GM18907 (cell line): ENCODE measurements at regions not wholly inside any gene's neighbourhood (a gene's known extent, or its start where the extent isn't known, plus 50 kb on each side); places are given as distances from the start of the nearest gene placed in this dataset.

Experiments
- ATAC-seq: cut with Tn5 transposase; IDR thresholded peaks from one replicate; pipeline ENCODE4 v1.9.1; 2021; ENCODE audit warnings: mild to moderate bottlenecking, moderate library complexity; ENCODE audit not compliant: unreplicated experiment

DNA sequence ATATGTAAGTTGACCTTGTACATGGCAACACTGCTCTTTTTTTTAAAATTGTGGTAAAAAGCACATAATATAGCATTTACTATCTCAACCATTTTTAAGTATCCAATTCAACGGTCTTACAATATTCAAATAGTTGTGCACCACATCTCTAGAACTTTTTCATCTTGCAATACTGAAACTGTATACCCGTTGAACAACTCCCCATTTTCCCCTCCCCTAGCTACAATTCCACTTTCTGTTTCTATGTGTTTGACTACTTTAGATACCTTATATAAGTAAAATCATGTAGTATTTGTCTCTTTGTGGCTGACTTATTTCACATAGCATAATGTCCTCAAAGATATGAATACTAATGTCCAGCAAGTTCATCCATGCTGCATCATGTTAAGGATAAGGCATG is 452.1 kb downstream of the TXNL1 start:
- ATAC-seq, result no peak

DNA sequence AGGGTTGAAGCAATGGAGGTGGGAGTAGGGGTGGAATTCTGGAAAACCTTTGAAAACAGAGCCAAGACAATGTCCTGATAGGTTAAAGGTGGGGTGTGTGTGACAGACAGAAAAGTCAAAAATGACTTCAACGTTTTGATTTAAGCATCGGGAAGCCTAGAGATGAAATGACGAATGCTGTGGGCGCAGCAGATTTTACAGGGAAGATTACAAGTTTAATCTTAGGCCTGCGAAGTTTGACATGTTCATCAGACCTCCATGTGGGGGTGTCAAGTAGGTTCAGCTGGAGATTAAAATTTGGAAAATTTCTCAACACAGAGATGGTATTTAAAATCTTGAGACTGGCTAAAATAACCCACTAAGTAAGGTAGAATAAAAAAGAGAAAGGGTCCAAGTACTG is 453.3 kb downstream of the TXNL1 start:
- no peak for ATAC-seq

DNA sequence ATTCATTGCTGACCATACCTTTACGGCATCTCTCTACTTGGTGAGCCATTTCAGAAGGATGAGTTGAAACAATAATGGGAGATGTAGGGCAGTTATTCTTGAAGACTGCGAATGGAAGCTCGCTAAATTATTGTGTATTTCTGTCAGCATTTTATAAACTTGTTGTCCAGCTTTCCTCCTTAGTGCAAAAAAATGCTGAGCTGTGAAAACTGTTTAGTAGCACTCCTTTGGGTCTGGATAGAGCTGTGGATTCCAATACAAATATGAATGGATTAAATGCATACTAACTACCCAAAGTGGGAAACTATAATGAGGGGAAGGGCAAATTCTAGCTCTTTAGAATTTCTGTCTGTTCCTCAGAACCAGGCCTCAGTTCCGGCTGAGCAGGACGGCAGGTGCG is 461.6 kb downstream of the TXNL1 start:
- ATAC-seq, result no peak

DNA sequence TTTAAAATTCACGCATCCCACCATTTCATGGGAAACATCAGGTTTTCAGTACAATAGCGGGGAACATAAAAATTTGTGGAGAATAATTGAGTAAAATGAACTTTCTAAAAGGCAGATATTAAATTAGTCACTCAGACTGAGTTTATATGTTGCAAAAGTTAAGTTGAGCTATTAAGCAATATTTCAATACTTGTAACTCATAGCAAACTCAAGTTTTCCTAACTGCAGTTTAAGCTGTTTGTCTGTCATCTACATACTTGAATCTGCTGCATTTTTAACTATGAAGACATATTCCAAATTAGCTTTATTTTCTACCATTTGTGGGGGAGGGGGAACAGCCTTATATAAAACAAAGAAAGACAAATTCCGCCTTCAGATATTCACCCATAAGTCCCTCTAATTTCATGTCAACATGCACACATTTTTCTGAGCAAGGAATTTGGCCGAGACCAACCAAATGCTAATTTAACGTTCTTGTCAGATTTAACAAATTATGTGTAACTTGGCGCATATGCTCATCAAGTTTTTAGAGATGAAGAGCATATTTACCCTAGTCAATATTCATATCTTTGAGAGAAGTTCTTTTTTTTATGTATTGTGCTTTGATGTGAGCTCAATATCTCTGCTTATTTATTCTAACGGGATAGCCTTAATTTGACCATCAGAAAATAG is 462.9 kb downstream of the TXNL1 start:
- no peak for ATAC-seq

DNA sequence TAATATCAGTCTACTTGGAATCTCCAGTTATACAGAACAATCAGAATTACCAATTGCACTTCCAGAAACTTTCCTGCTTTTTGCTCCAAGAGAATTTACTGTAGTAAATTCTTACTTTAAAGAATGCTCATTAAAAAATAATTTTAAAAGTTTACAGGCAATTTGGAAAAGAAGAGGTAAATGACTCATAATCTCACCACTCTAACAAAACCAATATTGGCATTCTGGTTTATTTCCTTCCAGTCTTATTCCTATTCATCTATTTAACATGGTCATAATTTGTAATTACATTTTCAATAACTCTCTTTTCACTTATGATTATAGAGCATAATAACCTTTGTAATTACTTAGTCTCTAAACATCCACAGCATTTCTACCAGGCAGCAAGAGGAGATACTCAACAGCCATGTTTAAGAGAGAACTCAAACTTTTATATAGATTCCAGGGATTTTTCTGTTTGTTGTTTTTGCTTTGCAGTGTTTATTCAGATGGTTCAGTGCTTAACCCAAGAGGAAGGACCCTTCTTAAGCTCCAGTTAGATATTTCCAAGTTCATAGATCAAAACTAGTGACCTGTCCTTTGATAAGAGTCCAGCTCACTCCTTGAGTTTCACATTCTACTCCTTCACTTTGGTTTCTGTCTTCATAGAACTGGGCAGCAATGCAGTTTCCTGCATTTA is 464.7 kb downstream of the TXNL1 start:
- no peak for ATAC-seq

DNA sequence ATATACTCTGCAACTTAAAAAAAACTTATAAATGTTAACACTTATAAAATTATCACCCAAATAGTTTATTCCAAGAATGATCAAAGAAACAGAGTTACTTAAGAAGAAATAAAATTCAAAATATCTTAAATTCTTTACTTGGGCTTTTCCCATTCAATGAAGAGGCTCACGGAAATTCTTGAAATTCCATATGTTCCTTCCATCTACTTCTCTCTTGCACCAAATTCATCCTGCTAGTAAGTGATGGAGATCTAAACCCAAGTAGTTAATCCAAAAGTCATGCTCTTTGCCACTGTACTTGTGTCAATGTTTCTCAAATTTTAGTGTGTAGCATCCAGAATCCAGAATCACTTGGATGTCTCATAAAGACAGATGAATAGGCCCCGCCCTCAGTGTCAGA is 465.9 kb downstream of the TXNL1 start:
- ATAC-seq, result no peak

DNA sequence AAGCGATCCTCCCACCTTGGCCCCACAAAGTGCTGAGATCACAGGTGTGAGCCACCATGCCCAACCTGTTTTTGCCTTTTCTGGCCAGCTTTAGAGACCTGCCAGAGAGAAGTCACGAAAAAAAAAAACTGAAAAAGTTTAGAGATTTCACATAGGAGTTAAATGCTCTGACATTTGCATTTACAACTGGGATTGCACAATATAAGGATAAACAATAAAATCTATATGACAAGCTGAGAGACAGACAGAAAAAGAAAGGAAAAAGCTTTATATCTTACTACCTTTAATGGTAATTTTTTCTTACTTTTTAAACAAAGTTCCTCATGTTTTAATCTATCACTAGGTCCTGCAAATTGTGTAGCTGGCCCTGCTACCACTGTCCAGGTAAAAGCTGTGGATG is 466.5 kb downstream of the TXNL1 start:
- no peak for ATAC-seq

DNA sequence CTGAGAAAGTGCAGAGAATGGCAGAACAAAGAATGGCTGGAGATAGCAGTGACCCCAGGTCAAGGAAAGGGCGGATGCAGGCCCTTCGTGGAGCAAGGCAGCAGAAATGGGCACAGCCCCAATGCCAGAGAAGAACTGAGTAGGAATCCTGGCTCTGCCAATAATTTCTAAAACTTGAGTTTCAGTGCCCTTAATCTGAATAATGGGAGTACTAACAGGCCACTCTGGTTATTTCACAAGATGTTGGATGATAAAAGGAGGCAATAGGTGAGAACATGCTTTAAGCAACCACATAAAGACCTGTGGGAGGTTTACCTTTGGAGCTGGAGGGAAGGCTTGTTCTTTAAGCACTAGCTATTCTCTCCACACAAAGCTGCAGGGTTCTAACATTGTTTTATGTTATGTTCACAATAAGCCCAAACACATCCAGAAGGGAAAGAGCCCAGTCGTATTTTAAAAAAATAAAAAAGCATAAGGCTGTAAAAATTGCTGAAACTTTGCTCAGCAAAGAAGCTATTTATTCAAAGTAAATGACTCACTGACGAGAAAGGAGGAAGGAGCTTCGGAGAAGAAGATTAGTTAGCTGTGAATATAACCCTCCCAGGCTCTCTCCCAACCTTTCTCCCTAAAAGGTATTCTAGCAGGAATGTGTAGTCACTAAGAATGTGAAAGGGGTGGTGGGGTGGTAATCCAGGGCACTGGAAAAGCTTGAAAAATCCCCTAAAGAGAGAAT is 470.2 kb downstream of the TXNL1 start:
- no peak for ATAC-seq

DNA sequence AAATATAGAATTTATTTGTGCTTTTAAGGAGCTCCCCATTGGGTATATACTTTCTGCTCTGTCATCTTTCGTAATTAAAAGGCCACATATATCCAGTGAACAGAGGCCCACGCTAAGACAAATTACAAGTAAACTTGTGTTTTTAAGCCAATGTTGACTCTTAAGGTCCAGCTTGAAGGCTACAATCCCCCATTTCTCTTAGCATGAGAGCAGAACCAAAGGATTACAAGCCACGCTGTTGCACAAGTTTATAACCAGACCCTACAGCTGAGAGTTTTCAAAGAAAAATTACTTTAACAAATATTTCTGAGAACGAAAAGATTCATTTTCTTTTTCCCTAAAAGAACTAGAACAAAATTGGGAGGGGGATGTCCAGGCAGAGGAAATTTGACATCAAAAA is 471.0 kb downstream of the TXNL1 start:
- no peak for ATAC-seq

DNA sequence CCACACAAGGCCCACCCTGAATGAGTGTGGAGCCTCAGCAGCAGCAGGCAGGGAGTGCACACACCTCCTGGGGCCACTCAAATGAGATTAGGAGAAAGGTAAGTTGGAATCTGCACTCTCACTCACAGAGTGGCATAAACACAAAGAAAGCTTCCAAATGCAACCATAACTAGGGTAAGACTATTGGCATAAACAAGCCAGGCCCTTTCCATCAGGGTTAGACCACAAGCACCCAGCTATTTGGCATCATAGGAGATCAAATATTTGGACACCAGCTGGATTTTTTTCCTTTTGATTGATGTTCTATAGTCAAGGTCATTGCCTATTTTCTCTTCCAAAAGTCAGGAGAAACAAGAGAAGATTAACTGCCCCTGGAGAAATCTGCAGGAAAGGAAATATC is 471.5 kb downstream of the TXNL1 start:
- no peak for ATAC-seq

DNA sequence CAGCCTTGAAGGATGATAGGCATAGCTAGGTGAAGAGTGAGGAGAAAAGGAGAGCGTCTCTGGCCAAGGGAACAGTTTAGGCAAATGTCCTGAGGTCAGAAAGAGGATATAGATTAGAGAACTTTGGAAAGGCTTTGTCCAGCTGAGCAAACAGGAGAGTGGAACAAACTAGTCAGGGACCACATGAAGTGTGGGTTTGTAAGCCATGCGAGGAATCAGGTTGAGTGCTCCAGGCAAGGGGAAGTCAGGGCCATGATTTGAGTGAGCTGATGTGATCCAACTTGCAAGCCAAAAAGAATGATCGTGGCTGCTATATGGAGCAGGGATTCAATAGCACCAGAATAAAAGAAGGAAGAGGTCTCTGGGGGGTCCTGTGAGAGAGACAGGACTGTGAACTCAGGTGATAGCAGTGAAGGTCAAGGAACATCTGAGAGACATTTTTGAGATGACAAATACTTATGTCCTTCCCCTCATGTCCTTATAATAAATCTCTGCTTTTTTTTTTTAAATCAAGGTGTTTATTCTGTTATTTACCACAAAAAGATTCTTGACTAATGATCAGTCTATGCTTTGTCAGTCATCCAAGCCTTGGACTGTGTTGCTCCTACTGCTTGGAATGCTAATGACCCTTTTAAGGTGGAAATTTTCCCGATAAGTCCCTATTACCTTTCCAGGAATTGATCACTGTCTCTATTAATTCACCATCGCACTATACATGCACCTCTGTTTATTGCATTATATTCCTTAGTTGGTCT is 472.6 kb downstream of the TXNL1 start:
- ATAC-seq, result no peak

DNA sequence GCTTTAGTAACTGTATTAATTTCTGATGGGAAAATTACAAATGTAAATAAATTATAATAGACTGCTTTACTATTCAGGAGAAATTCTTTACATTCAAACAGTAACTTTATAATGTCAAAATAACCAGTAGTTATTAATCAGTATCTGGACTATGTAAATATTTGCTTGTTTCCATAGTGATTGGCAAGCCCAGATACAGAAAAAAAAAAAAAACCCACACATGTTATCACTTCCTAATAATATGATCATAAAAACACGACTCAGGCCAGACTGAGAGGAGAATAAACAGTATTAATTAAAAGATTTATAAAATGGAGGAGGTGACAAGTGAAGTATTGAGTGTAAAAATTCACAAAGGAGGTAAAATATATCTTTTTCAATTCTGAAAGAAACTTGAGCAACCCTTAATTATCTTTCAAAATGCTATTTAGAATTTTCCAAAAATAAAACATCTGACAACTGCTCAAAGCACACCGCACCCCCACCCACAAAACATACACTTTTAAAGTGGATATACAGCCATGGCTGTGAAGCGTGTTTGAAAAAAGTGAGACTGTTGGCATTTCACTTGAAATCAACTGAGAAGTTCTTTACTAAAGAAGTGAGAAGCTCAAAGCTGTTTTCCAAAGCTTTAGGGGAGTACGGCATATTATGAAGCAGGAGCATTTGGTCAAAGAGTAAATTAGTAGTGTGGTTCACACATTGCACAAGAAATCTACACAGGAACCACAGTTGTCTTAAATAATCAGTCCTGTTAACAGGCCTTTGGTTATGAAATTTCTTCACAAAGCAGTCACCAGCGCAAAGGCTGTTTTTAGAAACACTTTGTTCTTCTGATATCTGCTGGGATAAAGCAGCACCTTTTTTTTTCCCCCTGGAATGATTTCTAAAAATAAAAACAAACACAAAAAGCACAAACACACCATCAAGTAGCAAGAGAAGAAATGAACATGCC is 475.8 kb downstream of the TXNL1 start:
- ATAC-seq, result no peak

DNA sequence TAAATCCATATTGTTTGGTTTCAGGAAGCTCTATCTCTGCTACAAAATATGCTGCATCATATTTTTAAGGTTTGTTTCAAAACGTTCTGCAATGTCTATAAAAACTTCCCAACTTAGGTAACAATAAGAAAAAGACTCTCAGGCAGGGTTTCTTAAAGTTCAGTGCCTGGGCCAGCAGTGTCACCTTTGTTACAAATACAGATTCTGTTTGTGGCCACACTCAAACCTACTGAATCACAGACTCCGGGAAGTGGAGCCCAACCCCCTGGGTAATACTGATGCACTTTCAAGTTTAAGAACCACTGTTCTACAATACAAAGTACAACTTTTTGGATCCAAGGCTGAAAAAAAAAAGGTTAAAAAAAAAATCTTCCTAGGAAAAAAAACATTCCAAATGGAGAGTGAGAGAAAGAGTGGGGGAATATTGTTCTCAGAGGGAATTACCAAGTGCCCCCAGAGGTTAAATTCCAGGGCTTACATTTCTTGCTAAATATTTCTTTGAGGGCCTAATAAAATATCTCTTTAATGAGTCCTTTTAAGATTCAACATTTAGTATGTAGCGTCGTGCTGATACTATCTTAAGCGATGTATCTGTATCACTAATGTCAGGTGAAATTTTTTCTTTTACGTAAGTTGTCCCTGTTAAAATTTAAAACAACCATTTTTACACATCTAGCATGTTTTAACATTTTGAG is 476.7 kb downstream of the TXNL1 start:
- ATAC-seq, result no peak

DNA sequence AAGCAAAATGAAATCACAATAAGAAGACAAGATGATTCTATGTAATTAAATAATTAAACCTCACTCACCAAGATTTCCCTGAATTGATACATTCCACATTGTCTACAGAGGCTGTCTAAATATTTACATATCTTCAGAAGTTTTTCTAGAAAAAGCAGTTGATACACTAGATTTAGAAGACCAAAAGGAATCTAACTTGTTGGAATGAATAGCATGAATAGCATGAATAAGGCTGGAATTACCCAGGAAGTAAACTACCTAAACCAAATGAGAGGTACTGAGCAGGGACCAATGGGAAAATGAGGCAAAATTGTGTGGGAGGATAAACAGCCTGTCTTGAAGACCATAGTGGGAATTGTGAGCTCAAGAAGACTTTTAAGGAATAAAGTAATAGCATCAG is 479.7 kb downstream of the TXNL1 start:
- ATAC-seq, result no peak

DNA sequence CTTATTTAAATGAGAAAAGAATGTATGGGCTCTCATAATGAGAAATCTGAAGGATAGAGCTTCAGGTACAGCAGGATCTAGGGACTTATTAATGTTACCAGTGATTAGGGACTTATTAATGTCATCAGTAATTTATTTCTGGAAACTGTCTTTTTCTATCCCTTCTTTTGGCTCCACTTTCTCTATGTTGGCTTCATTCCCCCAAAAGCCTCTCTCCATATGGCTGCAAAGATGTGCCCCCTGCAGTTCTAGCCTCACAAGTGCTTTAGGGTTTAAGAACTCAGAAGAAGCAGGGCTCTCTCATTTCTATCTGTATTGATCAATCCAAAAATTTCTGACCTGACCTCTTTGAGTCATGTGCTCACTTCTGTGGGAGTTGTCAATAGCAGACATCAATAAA is 480.9 kb downstream of the TXNL1 start:
- no peak for ATAC-seq

DNA sequence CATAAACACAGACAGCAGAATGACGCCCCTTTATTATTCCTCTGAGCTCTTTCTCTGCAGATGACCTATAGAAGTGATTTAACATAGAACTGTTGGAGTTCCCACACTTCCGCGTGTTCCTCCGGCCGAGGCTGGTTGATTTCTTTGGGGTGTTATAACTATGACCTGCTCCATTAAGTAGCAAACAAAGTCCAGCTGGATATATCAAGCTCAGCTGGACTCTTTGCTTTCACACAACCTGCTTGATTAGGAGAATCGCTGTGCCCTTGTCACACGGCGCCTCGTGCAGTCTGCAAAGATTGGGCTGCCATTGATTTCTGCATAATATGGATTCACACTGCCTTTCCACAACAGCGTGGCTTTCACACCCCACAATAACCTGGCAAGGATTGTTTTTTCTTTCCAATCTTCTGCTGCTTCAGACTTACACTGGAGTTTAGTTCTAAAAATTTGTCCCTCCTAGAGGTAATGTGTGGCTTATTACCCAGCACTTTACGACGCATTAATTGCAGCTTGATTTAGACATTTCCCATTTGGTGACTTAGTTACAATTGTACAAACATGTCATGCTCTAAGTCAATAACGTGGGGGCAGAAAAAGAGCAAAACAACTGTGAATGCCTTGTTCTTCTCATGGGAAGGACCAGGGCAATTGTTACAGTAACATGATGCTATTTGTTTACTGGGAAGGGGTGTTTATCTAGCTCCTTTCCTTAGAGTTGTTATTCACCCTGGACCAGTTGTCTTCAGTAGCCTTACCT is 485.7 kb downstream of the TXNL1 start:
- no peak for ATAC-seq

DNA sequence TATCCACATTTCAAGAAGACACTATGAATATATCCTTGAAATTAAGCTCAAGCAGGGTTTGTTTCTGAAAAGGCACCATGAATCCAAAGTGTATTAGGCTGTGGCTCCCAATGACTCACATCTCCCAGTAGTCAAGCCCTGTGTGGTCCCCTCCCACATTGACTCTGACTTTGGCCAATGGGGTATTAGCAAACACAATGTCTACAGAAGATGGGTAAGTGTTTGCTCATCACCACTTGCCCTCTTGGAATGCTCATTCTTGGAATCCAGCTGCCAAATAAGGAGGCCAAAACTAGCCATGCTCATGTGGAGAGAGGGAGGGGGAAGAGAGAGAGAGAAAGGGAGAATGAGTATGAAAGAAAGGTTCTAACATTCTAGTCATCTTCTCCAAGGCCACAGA is 490.0 kb downstream of the TXNL1 start:
- ATAC-seq, result no peak

DNA sequence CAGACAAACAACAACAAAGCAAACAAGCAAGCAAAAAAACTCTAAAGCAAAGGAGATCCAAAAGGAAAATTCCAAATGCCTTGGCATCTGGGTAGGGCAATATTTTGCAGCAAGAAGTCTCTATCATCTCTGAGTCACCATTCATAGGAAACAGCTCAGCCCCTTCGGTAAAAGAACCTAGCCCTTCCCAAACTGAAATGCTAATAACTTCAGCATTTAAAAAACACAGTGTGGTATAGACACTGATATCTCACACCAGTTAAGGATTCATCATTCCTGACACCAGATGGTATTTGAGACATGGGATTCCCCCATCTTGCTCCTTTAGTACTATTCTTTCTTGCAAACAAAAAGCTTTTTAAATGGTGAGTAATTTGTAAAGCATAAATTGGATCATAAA is 491.8 kb downstream of the TXNL1 start:
- no peak for ATAC-seq

DNA sequence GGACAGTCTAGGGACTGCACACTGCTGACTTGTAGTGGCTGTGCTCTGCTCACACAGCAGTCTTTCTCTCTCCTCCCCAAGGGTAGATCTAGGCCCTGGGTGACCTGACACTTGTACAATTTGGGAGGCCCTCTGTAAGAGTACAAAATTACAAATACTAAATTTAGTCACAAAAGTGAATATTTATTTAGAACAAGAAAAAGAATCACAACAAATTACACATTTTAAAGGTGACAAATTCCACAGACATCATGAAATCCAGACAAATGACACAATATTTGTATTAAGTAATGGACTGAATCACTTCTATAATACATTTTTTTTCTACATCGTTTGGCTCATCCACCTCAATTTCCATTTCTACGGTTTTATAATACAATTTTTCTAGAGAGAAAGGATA is 496.4 kb downstream of the TXNL1 start:
- ATAC-seq, result no peak
